D721Med (cell line): ENCODE measurements at regions not wholly inside any gene's neighbourhood (a gene's known extent, or its start where the extent isn't known, plus 50 kb on each side); places are given as distances from the start of the nearest gene placed in this dataset.

Source experiments
- DNase-seq: peaks from one replicate; pipeline ENCODE4 v3.0.0; 2011; ENCODE audit warnings: low spot score; ENCODE audit not compliant: insufficient read length
- FAIRE-seq: peaks from 2 replicates; lab custom pipeline; 2011; peaks lifted over from hg19 to GRCh38; lab: Jason Lieb, UNC
- TF ChIP-seq, protein P1 (sequence below): IDR thresholded peaks from 2 replicates; pipeline ENCODE4 v1.5.1; 2012; ENCODE audit warnings: mild to moderate bottlenecking, control low read depth; ENCODE audit not compliant: insufficient read depth; ENCODE audit errors: missing control alignments

GRCh38 chr3:39657075-39657474 is 152.3 kb upstream of the MYRIP start:
- TF ChIP-seq, protein P1, sequence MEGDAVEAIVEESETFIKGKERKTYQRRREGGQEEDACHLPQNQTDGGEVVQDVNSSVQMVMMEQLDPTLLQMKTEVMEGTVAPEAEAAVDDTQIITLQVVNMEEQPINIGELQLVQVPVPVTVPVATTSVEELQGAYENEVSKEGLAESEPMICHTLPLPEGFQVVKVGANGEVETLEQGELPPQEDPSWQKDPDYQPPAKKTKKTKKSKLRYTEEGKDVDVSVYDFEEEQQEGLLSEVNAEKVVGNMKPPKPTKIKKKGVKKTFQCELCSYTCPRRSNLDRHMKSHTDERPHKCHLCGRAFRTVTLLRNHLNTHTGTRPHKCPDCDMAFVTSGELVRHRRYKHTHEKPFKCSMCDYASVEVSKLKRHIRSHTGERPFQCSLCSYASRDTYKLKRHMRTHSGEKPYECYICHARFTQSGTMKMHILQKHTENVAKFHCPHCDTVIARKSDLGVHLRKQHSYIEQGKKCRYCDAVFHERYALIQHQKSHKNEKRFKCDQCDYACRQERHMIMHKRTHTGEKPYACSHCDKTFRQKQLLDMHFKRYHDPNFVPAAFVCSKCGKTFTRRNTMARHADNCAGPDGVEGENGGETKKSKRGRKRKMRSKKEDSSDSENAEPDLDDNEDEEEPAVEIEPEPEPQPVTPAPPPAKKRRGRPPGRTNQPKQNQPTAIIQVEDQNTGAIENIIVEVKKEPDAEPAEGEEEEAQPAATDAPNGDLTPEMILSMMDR, result no peak

DNA sequence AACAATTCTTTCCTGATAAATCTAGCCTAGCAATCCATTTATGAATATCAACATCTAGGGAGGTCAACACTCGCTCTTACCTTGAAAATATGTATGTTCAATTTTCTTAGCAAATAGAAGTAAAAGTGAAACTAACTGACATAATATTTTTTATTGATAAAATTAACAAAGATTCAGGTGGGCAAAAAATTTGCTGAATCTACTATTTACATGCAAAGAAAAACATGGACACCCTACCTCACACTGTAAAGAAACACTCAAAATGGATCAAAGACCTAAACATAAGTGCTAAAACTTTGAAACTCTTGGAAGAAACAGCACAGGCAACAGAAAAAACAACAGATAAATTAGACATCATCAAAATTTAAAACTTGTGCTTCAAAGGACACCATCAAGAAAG is 151.6 kb upstream of the MYRIP start:
- TF ChIP-seq, protein P1, result no peak
- FAIRE-seq, result no peak

More at GRCh38 chr3:39657075-39657474, 152.3 kb upstream of the MYRIP start:
- DNase-seq (no peak), FAIRE-seq (no peak)

DNA sequence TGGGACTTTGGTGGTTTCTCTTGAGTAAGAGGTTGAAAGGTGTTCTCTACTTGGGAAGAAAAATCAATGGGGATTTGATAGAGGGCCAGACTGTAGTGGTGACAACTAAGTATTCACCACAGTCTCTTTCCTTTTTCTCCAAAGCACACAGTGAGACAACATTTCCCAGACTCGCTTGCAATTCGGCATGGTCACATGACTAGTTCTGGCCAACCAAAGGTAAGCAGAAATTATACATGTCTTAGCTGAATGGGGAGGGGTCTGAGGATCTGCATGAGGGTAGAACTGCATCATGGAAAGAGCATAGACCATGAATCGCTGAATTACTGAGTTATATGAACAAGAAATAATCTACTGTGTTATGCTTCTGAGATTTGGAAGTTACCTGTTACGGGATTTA is 144.5 kb upstream of the MYRIP start:
- DNase-seq (no peak), FAIRE-seq (no peak)
- TF ChIP-seq, protein P1, result no peak

More for the DNA sequence above, 151.6 kb upstream of the MYRIP start:
- DNase-seq, result no peak

DNA sequence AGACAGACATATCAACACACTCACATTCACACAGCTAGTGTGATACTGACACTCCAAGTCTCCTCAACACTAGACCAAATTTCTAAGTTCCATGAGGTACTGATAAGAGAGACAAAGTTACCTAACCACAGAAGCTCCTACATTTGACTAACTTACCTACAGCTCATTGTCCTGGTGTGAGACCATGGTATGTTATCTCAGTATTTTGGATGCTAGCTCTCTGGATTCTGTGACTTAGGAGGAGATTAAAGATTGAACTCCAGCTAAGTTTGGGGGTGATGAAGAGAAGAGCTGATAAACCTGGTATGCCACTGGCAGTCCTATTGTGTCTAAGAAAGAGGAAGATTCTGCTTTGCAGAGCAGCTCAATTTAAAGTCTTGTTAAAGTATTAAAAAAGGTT is 144.0 kb upstream of the MYRIP start:
- no peak for FAIRE-seq
- DNase-seq, result no peak
- TF ChIP-seq, protein P1, result no peak

DNA sequence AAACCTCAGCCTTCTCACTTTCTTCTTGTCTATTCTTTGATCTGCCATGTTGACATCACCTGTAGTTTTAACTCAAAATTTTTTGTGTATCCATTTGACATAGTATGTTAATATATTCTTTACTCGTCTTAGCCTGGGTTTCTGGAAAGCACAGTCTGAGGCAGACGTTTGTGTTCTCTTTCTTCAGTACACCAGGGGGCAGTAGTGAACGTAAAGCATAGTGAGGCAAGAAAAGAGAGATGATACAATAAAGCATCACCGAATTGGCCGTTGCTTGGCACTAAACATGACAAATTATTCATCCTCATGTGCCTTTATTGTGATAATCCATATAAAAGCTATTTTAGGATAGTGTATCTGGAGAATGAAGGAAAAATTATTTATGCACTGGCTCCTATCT is 141.0 kb upstream of the MYRIP start:
- no peak for DNase-seq
- TF ChIP-seq, protein P1, result peak; percentile 64
- FAIRE-seq, result peak; percentile 60

- DNase-seq, result no peak
- FAIRE-seq, result no peak
Measured at GRCh38 chr3:39671116-39671515, 138.3 kb upstream of the MYRIP start.

DNA sequence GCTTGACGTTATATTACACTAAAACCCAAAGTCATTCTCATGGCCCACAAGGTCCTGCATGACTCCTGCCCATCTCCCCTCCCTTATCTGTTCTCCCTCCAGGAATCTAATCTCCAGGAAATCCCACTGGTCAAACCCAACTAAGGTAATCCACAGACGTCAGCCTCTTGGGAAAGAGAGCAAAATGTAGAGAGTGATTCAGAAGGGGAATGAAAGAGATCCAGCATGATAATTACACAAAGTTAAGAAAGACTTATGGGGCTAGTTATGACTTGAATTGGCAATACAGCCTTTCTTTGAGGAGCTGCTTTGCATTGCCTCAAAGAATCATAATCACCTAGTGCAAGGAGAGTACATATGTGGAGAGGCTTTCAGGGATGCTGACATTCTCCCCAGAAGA is 137.8 kb upstream of the MYRIP start:
- DNase-seq (no peak), FAIRE-seq (no peak)
- TF ChIP-seq, protein P1, result no peak

More at GRCh38 chr3:39671116-39671515, 138.3 kb upstream of the MYRIP start:
- TF ChIP-seq, protein P1, result no peak
